ENCODE measurements at regions not wholly inside any gene's neighbourhood (a gene's known extent, or its start where the extent isn't known, plus 50 kb on each side); places are given as distances from the start of the nearest gene placed in this dataset.

DNA sequence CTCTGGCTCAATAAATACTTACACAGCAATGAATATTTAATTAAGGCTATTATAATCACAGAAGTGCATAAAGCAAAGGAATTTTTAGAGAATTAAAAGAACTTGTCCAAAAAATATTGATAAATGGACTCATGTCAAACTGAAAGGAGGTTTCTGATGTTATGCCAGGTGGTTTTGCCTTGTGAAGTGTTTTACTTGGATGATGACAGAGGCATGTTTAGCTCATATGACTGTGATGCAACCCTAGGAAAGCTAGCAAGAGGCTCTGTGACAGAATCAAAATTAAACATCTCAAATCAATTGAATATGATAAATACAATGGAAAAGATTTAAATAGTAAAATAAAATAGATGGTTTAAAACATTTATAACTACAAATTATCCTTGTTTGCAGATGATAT is 137.3 kb downstream of the TMEM200A start:
- TF ChIP-seq, protein P1, sequence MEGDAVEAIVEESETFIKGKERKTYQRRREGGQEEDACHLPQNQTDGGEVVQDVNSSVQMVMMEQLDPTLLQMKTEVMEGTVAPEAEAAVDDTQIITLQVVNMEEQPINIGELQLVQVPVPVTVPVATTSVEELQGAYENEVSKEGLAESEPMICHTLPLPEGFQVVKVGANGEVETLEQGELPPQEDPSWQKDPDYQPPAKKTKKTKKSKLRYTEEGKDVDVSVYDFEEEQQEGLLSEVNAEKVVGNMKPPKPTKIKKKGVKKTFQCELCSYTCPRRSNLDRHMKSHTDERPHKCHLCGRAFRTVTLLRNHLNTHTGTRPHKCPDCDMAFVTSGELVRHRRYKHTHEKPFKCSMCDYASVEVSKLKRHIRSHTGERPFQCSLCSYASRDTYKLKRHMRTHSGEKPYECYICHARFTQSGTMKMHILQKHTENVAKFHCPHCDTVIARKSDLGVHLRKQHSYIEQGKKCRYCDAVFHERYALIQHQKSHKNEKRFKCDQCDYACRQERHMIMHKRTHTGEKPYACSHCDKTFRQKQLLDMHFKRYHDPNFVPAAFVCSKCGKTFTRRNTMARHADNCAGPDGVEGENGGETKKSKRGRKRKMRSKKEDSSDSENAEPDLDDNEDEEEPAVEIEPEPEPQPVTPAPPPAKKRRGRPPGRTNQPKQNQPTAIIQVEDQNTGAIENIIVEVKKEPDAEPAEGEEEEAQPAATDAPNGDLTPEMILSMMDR (IDR thresholded peaks at IDR 0.05), result no peak
- no peak for TF ChIP-seq EZH2 (IDR thresholded peaks at IDR 0.05)
